ENCODE measurements at regions not wholly inside any gene's neighbourhood (a gene's known extent, or its start where the extent isn't known, plus 50 kb on each side); places are given as distances from the start of the nearest gene placed in this dataset.

DNA sequence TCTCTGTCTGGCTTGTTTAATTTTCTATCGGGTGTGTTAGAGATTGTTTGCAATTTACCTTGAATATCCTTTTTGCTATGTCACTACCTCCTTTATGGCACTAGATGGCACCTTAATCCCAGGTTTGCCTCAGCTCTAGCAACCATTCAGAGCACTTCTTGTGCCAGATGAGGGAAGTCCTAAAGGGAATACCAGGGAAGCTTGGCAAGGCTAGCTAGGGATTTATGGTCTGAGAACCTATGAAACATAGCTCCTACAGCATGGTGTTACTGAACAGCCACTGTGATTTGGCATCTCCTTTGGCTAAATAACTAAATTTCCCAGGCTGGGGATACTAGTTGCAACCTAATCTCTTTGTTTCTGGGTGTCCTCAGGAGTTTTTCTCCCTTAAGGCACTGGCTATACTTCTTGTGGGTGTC is 69.0 kb upstream of the VOPP1 start:
- TF ChIP-seq, protein P1, sequence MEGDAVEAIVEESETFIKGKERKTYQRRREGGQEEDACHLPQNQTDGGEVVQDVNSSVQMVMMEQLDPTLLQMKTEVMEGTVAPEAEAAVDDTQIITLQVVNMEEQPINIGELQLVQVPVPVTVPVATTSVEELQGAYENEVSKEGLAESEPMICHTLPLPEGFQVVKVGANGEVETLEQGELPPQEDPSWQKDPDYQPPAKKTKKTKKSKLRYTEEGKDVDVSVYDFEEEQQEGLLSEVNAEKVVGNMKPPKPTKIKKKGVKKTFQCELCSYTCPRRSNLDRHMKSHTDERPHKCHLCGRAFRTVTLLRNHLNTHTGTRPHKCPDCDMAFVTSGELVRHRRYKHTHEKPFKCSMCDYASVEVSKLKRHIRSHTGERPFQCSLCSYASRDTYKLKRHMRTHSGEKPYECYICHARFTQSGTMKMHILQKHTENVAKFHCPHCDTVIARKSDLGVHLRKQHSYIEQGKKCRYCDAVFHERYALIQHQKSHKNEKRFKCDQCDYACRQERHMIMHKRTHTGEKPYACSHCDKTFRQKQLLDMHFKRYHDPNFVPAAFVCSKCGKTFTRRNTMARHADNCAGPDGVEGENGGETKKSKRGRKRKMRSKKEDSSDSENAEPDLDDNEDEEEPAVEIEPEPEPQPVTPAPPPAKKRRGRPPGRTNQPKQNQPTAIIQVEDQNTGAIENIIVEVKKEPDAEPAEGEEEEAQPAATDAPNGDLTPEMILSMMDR (IDR thresholded peaks at IDR 0.05; ENCODE audit: insufficient read depth, low read length, severe bottlenecking), result peak; percentile 60
- no peak overlapping the region for H3K4me3 ChIP-seq (ENCODE audit: low read depth, low read length)
- FAIRE-seq (peak; percentile 95), DNase-seq (ENCODE audit: low read depth) (peak; percentile 84)
- H3K36me3 ChIP-seq (ENCODE audit: control insufficient read depth, insufficient read depth, low read length), result no peaks in the 10 kb centered on the region
- H3K27me3 ChIP-seq (ENCODE audit: control insufficient read depth, insufficient read depth, low read length), result no peaks in the 10 kb centered on the region

DNA sequence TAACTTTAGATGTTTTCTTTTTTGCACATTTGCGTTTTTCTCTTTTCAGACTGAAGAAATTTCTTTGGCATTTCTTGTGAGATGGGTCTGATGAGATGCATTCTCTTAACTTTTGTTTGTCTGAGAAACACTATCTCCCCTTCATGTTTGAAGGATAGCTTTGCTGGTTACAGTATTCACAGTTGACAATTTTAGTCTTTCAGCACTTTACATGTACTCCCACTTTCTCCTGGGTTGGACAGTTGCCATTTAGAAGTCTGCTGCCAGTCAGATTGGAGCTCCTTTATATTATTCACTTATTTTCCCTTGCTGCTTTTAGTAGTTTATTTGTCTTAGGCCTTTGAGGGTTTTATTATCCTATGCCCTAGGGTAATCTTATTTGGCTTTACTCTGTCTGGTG is 67.3 kb upstream of the VOPP1 start:
- TF ChIP-seq, protein P1 (IDR thresholded peaks at IDR 0.05; ENCODE audit: insufficient read depth, low read length, severe bottlenecking), result no peak
- Histone ChIP-seq H3K4me3 (ENCODE audit: low read depth, low read length) (no peak overlapping the region), H3K27me3 (ENCODE audit: control insufficient read depth, insufficient read depth, low read length) (no peaks in the 10 kb centered on the region), H3K36me3 (ENCODE audit: control insufficient read depth, insufficient read depth, low read length) (no peaks in the 10 kb centered on the region)
- DNase-seq (ENCODE audit: low read depth) (no peak), FAIRE-seq (no peak)

DNA sequence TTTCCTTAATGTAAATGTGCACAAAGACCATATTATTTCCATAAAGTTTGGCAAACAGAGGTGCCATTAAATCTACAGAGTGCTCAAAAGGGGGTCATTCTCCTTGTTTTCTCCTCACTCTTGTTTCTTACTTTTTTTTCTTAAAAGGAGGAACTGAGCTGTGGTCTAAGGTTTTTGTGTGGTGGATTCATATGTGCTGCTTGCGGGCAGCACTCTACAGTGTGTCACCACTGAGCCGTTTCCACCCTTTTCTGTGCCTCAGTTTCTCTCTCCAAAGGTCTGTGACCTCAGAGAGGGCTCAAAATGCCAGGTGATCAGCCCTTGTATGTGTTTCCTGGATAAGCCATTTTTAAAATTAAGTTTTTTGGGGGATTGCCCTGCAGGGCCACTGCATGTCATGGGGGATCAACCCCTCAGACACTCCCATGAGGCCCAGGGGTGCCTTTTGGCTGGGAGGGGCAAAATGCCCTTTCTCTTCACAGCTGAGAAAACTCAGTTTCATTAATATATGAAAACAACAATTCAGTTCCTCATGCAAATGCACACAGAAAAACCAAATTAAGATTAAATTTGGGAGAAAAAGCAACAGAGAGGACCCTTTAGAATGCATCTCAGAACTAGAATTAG is 56.9 kb upstream of the VOPP1 start:
- Histone ChIP-seq H3K27me3 (ENCODE audit: control insufficient read depth, insufficient read depth, low read length) (no peaks in the 10 kb centered on the region), H3K36me3 (ENCODE audit: control insufficient read depth, insufficient read depth, low read length) (no peaks in the 10 kb centered on the region), H3K4me3 (ENCODE audit: low read depth, low read length) (no peak overlapping the region)
- no peak for DNase-seq (ENCODE audit: low read depth)
- FAIRE-seq, result no peak
- TF ChIP-seq, protein P1 (IDR thresholded peaks at IDR 0.05; ENCODE audit: insufficient read depth, low read length, severe bottlenecking), result no peak

DNA sequence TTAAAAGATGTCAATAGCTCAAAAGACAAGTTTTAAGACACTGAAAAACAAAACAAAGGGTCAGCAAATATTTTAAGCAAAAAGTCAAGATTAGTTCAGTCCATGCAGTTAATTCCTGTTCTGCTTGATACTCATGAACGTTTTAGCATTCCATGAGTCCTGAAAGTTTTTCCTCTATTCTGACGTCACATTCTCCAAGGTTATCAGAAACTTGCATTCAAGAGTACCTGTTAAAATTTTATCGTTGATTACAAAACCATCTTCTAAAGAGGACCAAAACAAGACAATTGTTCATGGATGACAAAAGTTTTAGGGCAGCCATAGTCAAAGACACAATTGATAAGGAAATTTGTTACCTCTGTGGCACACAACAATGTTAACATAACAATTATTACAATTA is 52.5 kb upstream of the VOPP1 start:
- DNase-seq (ENCODE audit: low read depth) (no peak), FAIRE-seq (no peak)
- TF ChIP-seq, protein P1 (IDR thresholded peaks at IDR 0.05; ENCODE audit: insufficient read depth, low read length, severe bottlenecking), result no peak

DNA sequence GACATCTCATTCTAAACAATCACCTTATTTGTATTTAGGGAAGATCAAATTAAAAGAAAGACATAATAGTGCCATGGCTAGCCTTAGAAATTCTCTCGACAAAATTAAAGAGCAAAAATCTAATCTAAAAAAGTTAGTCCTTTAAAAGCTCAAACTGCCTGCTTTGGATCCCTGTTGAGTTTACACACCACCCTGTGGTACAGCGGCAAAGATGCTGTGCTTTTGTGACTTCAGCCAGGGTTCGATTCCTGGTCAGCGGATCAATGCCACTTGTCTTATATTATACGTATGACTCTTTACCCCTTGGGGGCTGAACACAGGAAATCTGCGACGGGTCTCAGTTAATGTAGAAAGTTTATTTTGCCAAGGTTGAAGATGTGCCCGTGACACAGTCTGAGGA is 51.3 kb upstream of the VOPP1 start:
- FAIRE-seq (no peak), DNase-seq (ENCODE audit: low read depth) (no peak)
- Histone ChIP-seq H3K27me3 (ENCODE audit: control insufficient read depth, insufficient read depth, low read length) (no peaks in the 10 kb centered on the region), H3K4me3 (ENCODE audit: low read depth, low read length) (no peak overlapping the region), H3K36me3 (ENCODE audit: control insufficient read depth, insufficient read depth, low read length) (no peaks in the 10 kb centered on the region)
- TF ChIP-seq, protein P1 (IDR thresholded peaks at IDR 0.05; ENCODE audit: insufficient read depth, low read length, severe bottlenecking), result no peak

More for the DNA sequence above, 52.5 kb upstream of the VOPP1 start:
- H3K4me3 ChIP-seq (ENCODE audit: low read depth, low read length), result no peak overlapping the region
- H3K36me3 ChIP-seq (ENCODE audit: control insufficient read depth, insufficient read depth, low read length), result no peaks in the 10 kb centered on the region
- no peaks in the 10 kb centered on the region for H3K27me3 ChIP-seq (ENCODE audit: control insufficient read depth, insufficient read depth, low read length)

DNA sequence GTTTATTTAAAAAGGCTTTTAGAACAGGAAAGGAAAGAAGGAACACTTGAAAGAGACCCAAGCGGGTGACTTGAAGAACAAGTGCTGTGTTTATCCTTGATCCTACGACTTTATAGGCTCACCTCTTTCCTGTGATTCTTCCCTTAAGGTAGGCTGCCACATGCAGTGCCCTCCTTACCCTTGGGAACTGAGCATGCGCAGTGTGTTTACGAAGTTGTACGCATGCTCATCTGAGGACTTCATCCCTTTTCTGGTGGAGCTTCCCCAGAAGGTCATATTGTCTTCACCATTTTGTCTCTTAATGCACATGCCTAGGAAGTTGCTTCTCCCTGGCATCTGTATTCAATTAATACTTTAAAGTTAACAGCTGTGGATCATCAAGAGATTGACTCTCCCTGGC is 49.9 kb upstream of the VOPP1 start:
- no peaks in the 10 kb centered on the region for H3K27me3 ChIP-seq (ENCODE audit: control insufficient read depth, insufficient read depth, low read length)
- no peak for DNase-seq (ENCODE audit: low read depth)
- TF ChIP-seq, protein P1 (IDR thresholded peaks at IDR 0.05; ENCODE audit: insufficient read depth, low read length, severe bottlenecking), result no peak
- no peak for FAIRE-seq
- H3K36me3 ChIP-seq (ENCODE audit: control insufficient read depth, insufficient read depth, low read length), result no peaks in the 10 kb centered on the region
- no peak overlapping the region for H3K4me3 ChIP-seq (ENCODE audit: low read depth, low read length)

Data from bronchial epithelial cell (primary cell).